Glutamatergic neuron (in vitro differentiated cells): ENCODE measurements at regions not wholly inside any gene's neighbourhood (a gene's known extent, or its start where the extent isn't known, plus 50 kb on each side); places are given as distances from the start of the nearest gene placed in this dataset.

Experiments used
- DNase-seq: peaks from one replicate; pipeline ENCODE4 v3.0.0; 2022
- H3K27ac Mint-ChIP-seq: one replicate; pipeline ENCODE4 v1.8.0; 2020; ENCODE audit warnings: mild to moderate bottlenecking, mixed read lengths, inconsistent platforms; ENCODE audit not compliant: unreplicated experiment
- H3K27me3 Mint-ChIP-seq: one replicate; pipeline ENCODE4 v1.8.0; 2020; ENCODE audit warnings: mild to moderate bottlenecking, moderate library complexity, mixed read lengths, inconsistent platforms; ENCODE audit not compliant: unreplicated experiment
- H3K36me3 Mint-ChIP-seq: one replicate; pipeline ENCODE4 v1.8.0; 2020; ENCODE audit warnings: mild to moderate bottlenecking, mixed read lengths, inconsistent platforms; ENCODE audit not compliant: unreplicated experiment
- H3K4me1 Mint-ChIP-seq: one replicate; pipeline ENCODE4 v1.8.0; 2020; ENCODE audit warnings: mild to moderate bottlenecking, low read depth, mixed read lengths, inconsistent platforms; ENCODE audit not compliant: unreplicated experiment
- H3K4me3 Mint-ChIP-seq: one replicate; pipeline ENCODE4 v1.8.0; 2020; ENCODE audit warnings: mild to moderate bottlenecking, mixed read lengths, inconsistent platforms; ENCODE audit not compliant: unreplicated experiment
- H3K9me3 Mint-ChIP-seq: one replicate; pipeline ENCODE4 v1.8.0; 2020; ENCODE audit warnings: mild to moderate bottlenecking, moderate library complexity, mixed read lengths, inconsistent platforms; ENCODE audit not compliant: unreplicated experiment
- TF ChIP-seq, protein P1 (sequence below): fragments of 200-600 bp; sonication (generic); IDR thresholded peaks from one replicate; pipeline ENCODE4 v1.5.0; 2021; ENCODE audit not compliant: partially characterized antibody, unreplicated experiment

DNA sequence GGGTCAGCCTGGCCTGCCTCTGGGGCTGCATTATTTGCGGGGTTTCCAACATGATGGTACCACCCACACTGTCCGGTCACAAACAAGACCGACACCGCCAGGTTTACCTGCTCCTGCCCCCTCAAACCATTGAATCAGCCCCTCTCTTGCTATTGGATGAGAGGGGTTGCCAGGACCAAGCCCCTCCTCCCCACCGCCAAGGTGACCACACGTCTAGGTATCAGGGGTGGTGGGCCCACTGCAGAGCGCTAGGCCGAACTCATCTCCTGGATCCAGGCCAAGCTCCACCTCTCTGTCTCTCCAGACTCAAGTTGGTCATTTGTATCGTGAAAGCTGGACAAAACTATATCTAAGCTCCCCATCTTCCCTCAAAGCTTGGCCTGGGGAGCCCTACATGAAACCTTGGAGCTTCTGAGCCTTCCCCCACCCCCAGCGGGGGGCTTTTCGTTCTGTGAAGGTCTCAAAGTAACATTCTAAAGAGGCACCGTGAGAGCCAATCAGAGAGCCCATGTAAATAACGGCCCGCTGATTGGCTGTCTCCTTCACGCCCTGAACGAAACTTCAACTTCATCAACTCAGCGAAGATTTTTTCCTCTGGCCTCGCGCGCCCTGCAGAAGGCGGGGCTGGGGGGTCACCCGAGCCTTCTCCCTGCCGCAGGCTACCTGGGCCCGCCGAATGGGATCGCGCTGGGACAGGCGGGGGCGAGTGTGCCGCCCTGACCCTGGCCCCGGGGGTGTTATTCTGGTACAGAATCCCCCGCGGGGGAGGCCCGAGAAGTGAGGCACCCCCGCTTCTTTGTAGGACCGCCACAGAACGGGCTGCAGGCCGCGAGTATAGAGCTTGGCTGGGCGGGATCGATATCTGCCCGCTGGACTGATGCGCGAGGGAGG lies 49.6 kb upstream of the PSD2 start:
- H3K4me1 Mint-ChIP-seq = peaks cover 60% of the 10 kb centered on the region
- DNase-seq = peak; percentile 78
- peak overlapping the region; percentile 99 for H3K27ac Mint-ChIP-seq
- no peaks in the 10 kb centered on the region for H3K36me3 Mint-ChIP-seq
- TF ChIP-seq, protein P1, sequence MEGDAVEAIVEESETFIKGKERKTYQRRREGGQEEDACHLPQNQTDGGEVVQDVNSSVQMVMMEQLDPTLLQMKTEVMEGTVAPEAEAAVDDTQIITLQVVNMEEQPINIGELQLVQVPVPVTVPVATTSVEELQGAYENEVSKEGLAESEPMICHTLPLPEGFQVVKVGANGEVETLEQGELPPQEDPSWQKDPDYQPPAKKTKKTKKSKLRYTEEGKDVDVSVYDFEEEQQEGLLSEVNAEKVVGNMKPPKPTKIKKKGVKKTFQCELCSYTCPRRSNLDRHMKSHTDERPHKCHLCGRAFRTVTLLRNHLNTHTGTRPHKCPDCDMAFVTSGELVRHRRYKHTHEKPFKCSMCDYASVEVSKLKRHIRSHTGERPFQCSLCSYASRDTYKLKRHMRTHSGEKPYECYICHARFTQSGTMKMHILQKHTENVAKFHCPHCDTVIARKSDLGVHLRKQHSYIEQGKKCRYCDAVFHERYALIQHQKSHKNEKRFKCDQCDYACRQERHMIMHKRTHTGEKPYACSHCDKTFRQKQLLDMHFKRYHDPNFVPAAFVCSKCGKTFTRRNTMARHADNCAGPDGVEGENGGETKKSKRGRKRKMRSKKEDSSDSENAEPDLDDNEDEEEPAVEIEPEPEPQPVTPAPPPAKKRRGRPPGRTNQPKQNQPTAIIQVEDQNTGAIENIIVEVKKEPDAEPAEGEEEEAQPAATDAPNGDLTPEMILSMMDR = no peak
- H3K27me3 Mint-ChIP-seq = peaks cover 39% of the 10 kb centered on the region
- H3K4me3 Mint-ChIP-seq = peak overlapping the region; percentile 96
- peaks cover 27% of the 10 kb centered on the region for H3K9me3 Mint-ChIP-seq
